NT2/D1 (cell line): ENCODE measurements at regions not wholly inside any gene's neighbourhood (a gene's known extent, or its start where the extent isn't known, plus 50 kb on each side); places are given as distances from the start of the nearest gene placed in this dataset.
"Not testable (repeated sequence)": the region's sequence is repeated elsewhere in the genome, so short reads cannot be mapped to it uniquely, and the experiment has no call there.

Experiments used
- DNase-seq: peaks from one replicate; pipeline ENCODE4 v3.0.0-alpha.2; 2011; ENCODE audit warnings: low read depth, low spot score
- H3K27me3 ChIP-seq: 2 replicates; pipeline ENCODE4 v1.6.0; 2011; ENCODE audit warnings: mild to moderate bottlenecking; ENCODE audit not compliant: insufficient read length, insufficient read depth
- H3K36me3 ChIP-seq: 2 replicates; pipeline ENCODE4 v1.6.1; 2011; ENCODE audit warnings: mild to moderate bottlenecking, low read length, mixed read lengths; ENCODE audit not compliant: insufficient read depth, insufficient read length
- H3K4me1 ChIP-seq: 2 replicates; pipeline ENCODE4 v1.5.1; 2011; ENCODE audit not compliant: insufficient read depth, insufficient read length
- H3K4me3 ChIP-seq: 2 replicates; pipeline ENCODE4 v1.5.1; 2011; ENCODE audit warnings: low read depth; ENCODE audit not compliant: insufficient read length
- H3K9ac ChIP-seq: 2 replicates; pipeline ENCODE4 v1.6.0; 2011; ENCODE audit warnings: low read depth; ENCODE audit not compliant: insufficient read length
- H3K9me3 ChIP-seq: 2 replicates; pipeline ENCODE4 v1.5.1; 2011; ENCODE audit warnings: mild to moderate bottlenecking, low read length; ENCODE audit not compliant: insufficient read depth
- SUZ12 ChIP-seq: IDR thresholded peaks from 2 replicates; pipeline ENCODE4 v1.6.1; 2011; ENCODE audit not compliant: insufficient read length, insufficient read depth; ENCODE audit errors: extremely low read depth
- YY1 ChIP-seq: IDR thresholded peaks from 2 replicates; pipeline ENCODE4 v1.6.1; 2011; ENCODE audit not compliant: insufficient read length, insufficient read depth
- ZNF274 ChIP-seq: IDR thresholded peaks from 2 replicates; pipeline ENCODE4 v1.6.1; 2011; ENCODE audit warnings: mild to moderate bottlenecking, low read depth, low read length

- DNase-seq: no peak
- Histone ChIP-seq H3K27me3 (no peaks in the 10 kb centered on the region), H3K36me3 (no peaks in the 10 kb centered on the region), H3K9me3 (no peaks in the 10 kb centered on the region), H3K4me1 (no peaks in the 10 kb centered on the region), H3K4me3 (no peak overlapping the region), H3K9ac (no peak overlapping the region)
- TF ChIP-seq ZNF274: no peak
- no peak for TF ChIP-seq YY1
- no peak for TF ChIP-seq SUZ12
Observed at GRCh38 chr4:152052451-152053057, 291.7 kb upstream of the GATB start.

- not testable (repeated sequence) for DNase-seq, H3K27me3 ChIP-seq, H3K9ac ChIP-seq, H3K4me1 ChIP-seq, H3K36me3 ChIP-seq, H3K9me3 ChIP-seq, H3K4me3 ChIP-seq
Observed at GRCh38 chr4:152051332-152051731, 290.5 kb upstream of the GATB start.

- H3K27me3 ChIP-seq: no peaks in the 10 kb centered on the region
- no peak for DNase-seq
- TF ChIP-seq YY1 (no peak), SUZ12 (no peak), ZNF274 (no peak)
- H3K9ac ChIP-seq: no peak overlapping the region
- no peak overlapping the region for H3K4me3 ChIP-seq
- H3K4me1 ChIP-seq: no peaks in the 10 kb centered on the region
- no peaks in the 10 kb centered on the region for H3K9me3 ChIP-seq
- H3K36me3 ChIP-seq: no peaks in the 10 kb centered on the region
Observed at GRCh38 chr4:152050106-152050505, 289.3 kb upstream of the GATB start.

- H3K4me3 ChIP-seq: no peak overlapping the region
Observed at GRCh38 chr4:152047451-152047850, 286.6 kb upstream of the GATB start.

GRCh38 chr4:152045807-152046571 lies 285.2 kb upstream of the GATB start:
- TF ChIP-seq ZNF274 (no peak), SUZ12 (no peak), YY1 (no peak)
- Histone ChIP-seq H3K4me1 (no peaks in the 10 kb centered on the region), H3K36me3 (no peaks in the 10 kb centered on the region), H3K9ac (peak overlapping the region; percentile 32), H3K4me3 (peak overlapping the region; percentile 28), H3K9me3 (peaks cover 8% of the 10 kb centered on the region; the same call in 1 of the 2 replicates), H3K27me3 (peaks cover 7% of the 10 kb centered on the region)
- peak; percentile 68 for DNase-seq

More at GRCh38 chr4:152047451-152047850, 286.6 kb upstream of the GATB start:
- H3K36me3 ChIP-seq: no peaks in the 10 kb centered on the region
- H3K9ac ChIP-seq: no peak overlapping the region
- no peaks in the 10 kb centered on the region for H3K4me1 ChIP-seq
- H3K9me3 ChIP-seq: peaks cover 8% of the 10 kb centered on the region; the same call in 1 of the 2 replicates
- TF ChIP-seq ZNF274: no peak
- TF ChIP-seq SUZ12: no peak
- no peak for TF ChIP-seq YY1
- no peak for DNase-seq
- peaks cover 7% of the 10 kb centered on the region for H3K27me3 ChIP-seq

GRCh38 chr4:152045449-152045806 lies 284.6 kb upstream of the GATB start:
- DNase-seq: no peak
- TF ChIP-seq SUZ12: no peak
- no peak for TF ChIP-seq YY1
- no peak for TF ChIP-seq ZNF274
- H3K27me3 ChIP-seq: peaks cover 7% of the 10 kb centered on the region
- H3K9ac ChIP-seq: peak overlapping the region; percentile 32
- H3K4me1 ChIP-seq: no peaks in the 10 kb centered on the region
- peaks cover 8% of the 10 kb centered on the region; the same call in 1 of the 2 replicates for H3K9me3 ChIP-seq
- no peak overlapping the region for H3K4me3 ChIP-seq
- H3K36me3 ChIP-seq: no peaks in the 10 kb centered on the region

GRCh38 chr4:152044331-152045036 lies 283.7 kb upstream of the GATB start:
- peaks cover 8% of the 10 kb centered on the region; the same call in 1 of the 2 replicates for H3K9me3 ChIP-seq
- TF ChIP-seq YY1: no peak
- no peak for TF ChIP-seq ZNF274
- no peak for TF ChIP-seq SUZ12
- H3K9ac ChIP-seq: no peak overlapping the region
- peaks cover 7% of the 10 kb centered on the region for H3K27me3 ChIP-seq
- DNase-seq: no peak
- no peaks in the 10 kb centered on the region for H3K36me3 ChIP-seq
- H3K4me3 ChIP-seq: no peak overlapping the region
- no peaks in the 10 kb centered on the region for H3K4me1 ChIP-seq
